Tibial artery (tissue), 4 donors: ENCODE measurements at regions not wholly inside any gene's neighbourhood (a gene's known extent, or its start where the extent isn't known, plus 50 kb on each side); places are given as distances from the start of the nearest gene placed in this dataset.
A peak's percentile ranks its signal among the peaks of the same experiment; 100 is the strongest.

Experiments
- DNase-seq, 2 donors: peaks; one replicate each; pipeline ENCODE4 v3.0.0-alpha.2; 2019
- H3K27ac ChIP-seq, 2 donors: fragments of 200-600 bp; sonication (generic) in 1 of 2; 1 replicate in 1 of 2; 2 replicates in 1 of 2; pipeline ENCODE4 v1.5.1; 2018 to 2019; ENCODE audit warnings: mild to moderate bottlenecking in 1 of 2
- H3K27me3 ChIP-seq, 2 donors: fragments of 200-600 bp; sonication (generic) in 1 of 2; one replicate each; pipeline versions ENCODE4 v1.5.1 to v1.6.0; 2016 to 2019
- H3K36me3 ChIP-seq, 3 donors: fragments of 200-600 bp; sonication (generic) in 2 of 3; one replicate each; pipeline ENCODE4 v1.5.1; 2016 to 2019; ENCODE audit warnings: mild to moderate bottlenecking in 2 of 3
- H3K4me1 ChIP-seq, 4 donors: fragments of 200-600 bp; sonication (generic) in 2 of 4; 1 replicate in 3 of 4; 2 replicates in 1 of 4; pipeline ENCODE4 v1.5.1; 2016 to 2019
- H3K4me3 ChIP-seq, 2 donors: fragments of 200-600 bp; sonication (generic) in 1 of 2; 1 replicate in 1 of 2; 2 replicates in 1 of 2; pipeline ENCODE4 v1.5.1; 2018 to 2019; ENCODE audit warnings: mild to moderate bottlenecking in 2 of 2
- H3K9me3 ChIP-seq, 3 donors: fragments of 200-600 bp; sonication (generic) in 1 of 3; one replicate each; pipeline ENCODE4 v1.5.1; 2016 to 2019
- intact Hi-C: fragments of 100-400 bp; cut with DNase I; formaldehyde crosslinking; loops from one replicate; pipeline ENCODE4 v1.15.0; 2023; ENCODE audit warnings: low total_unique reads
- TF ChIP-seq, protein P1 (sequence below), 2 experiments: fragments of 200-600 bp in 1 of 2; fragments of 450-650 bp in 1 of 2; IDR thresholded peaks; one replicate each; pipeline ENCODE4 v1.5.1; 2017 to 2019; ENCODE audit warnings: antibody characterized with exemption in 2 of 2, mild to moderate bottlenecking in 1 of 2, moderate library complexity in 1 of 2

- no peaks in the 10 kb centered on the region for H3K36me3 ChIP-seq
- no peaks in the 10 kb centered on the region for H3K9me3 ChIP-seq
- TF ChIP-seq, protein P1, sequence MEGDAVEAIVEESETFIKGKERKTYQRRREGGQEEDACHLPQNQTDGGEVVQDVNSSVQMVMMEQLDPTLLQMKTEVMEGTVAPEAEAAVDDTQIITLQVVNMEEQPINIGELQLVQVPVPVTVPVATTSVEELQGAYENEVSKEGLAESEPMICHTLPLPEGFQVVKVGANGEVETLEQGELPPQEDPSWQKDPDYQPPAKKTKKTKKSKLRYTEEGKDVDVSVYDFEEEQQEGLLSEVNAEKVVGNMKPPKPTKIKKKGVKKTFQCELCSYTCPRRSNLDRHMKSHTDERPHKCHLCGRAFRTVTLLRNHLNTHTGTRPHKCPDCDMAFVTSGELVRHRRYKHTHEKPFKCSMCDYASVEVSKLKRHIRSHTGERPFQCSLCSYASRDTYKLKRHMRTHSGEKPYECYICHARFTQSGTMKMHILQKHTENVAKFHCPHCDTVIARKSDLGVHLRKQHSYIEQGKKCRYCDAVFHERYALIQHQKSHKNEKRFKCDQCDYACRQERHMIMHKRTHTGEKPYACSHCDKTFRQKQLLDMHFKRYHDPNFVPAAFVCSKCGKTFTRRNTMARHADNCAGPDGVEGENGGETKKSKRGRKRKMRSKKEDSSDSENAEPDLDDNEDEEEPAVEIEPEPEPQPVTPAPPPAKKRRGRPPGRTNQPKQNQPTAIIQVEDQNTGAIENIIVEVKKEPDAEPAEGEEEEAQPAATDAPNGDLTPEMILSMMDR (IDR thresholded peaks at IDR 0.05) = no peak
- no peak overlapping the region for H3K4me3 ChIP-seq
- intact Hi-C loops = no loop called here
- no peaks in the 10 kb centered on the region for H3K27me3 ChIP-seq
- H3K4me1 ChIP-seq = peaks cover 0 to 9% (median 4%) of the 10 kb centered on the region in 4 donors
- H3K27ac ChIP-seq = no peak overlapping the region
- no peak for DNase-seq
Observed at GRCh38 chrX:68937581-68937980, 108.8 kb downstream of the EFNB1 start.

- H3K27ac ChIP-seq = no peak overlapping the region
- no peak overlapping the region for H3K4me3 ChIP-seq
- no peaks in the 10 kb centered on the region for H3K27me3 ChIP-seq
- intact Hi-C loops = no loop called here
- DNase-seq = no peak
- no peaks in the 10 kb centered on the region for H3K36me3 ChIP-seq
- H3K9me3 ChIP-seq = no peaks in the 10 kb centered on the region
- TF ChIP-seq, protein P1 (IDR thresholded peaks at IDR 0.05) = no peak
- H3K4me1 ChIP-seq = peaks cover 0 to 17% (median 6%) of the 10 kb centered on the region in 4 donors
Observed at GRCh38 chrX:68936608-68937007, 107.8 kb downstream of the EFNB1 start.

DNA sequence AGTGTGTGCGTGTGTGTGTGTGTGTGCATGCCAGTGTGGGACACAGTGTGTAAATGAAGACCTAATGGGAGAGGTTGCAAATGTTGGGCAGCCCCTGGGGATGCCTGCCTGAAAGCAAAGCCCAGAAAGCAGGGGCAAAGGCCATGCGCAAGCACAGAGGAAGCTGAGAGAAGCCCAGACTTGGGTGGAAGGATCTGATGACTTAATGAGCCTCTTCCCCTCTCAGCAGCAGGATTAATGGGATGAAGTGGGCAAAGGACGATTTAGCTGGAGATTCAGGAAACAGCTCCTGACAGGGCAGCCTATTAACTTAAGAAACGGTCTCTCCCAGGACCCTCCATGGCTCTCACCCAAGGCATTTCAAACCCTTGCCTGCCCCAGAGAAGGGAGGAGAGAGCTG, 107.3 kb downstream of the EFNB1 start:
- Histone ChIP-seq H3K27ac (no peak overlapping the region), H3K4me3 (no peak overlapping the region), H3K27me3 (no peaks in the 10 kb centered on the region), H3K4me1 (peaks cover 0 to 17% (median 6%) of the 10 kb centered on the region in 4 donors), H3K9me3 (no peaks in the 10 kb centered on the region), H3K36me3 (no peaks in the 10 kb centered on the region)
- intact Hi-C loops = no loop called here
- TF ChIP-seq, protein P1 (IDR thresholded peaks at IDR 0.05) = no peak
- no peak for DNase-seq

DNA sequence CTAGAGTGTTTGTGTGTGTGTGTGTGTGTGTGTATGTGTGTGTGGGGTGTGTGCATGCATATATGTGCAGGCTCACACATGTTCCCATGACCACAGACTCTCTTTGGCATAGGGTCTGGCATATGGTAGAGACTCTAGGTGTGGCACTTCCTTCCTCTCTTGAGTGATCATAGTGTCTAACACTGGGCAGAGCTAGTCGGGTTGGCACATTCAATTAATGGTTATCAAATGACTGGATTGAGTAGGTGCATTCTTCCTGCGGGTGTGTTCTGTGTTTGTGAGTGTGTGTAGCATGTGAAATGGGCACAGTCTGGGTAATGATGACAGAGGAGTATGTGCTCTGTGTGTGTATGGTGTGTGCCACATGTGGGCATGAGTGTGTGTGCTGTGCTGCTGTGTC, 106.5 kb downstream of the EFNB1 start:
- Histone ChIP-seq H3K36me3 (no peaks in the 10 kb centered on the region), H3K27ac (no peak overlapping the region), H3K4me3 (no peak overlapping the region), H3K9me3 (no peaks in the 10 kb centered on the region), H3K27me3 (no peaks in the 10 kb centered on the region), H3K4me1 (peaks cover 0 to 17% (median 6%) of the 10 kb centered on the region in 4 donors)
- DNase-seq = no peak
- intact Hi-C loops = no loop called here
- TF ChIP-seq, protein P1 (IDR thresholded peaks at IDR 0.05) = no peak

DNA sequence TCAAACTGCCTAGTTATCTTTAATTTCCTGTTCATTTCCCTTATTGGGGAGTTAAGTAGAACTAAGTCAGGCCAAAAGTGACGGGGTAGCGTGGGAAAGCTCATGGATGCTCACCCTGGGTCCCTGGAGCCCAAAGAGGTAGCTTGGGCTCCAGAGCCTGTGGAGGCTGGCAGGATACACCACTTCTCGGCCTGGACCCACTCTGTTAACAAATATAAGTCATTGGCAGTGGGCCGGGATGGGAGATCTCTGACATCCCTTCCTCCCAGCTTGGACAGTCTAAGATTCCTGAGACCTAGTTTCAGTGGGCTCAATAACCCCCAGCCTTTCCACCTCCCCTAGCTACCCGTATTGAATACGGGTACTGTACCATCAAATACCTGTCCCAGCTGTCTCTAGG, 106.1 kb downstream of the EFNB1 start:
- Histone ChIP-seq H3K27me3 (no peaks in the 10 kb centered on the region), H3K27ac (no peak overlapping the region), H3K9me3 (no peaks in the 10 kb centered on the region), H3K36me3 (no peaks in the 10 kb centered on the region), H3K4me1 (peaks cover 0 to 17% (median 6%) of the 10 kb centered on the region in 4 donors), H3K4me3 (no peak overlapping the region)
- no peak for DNase-seq
- intact Hi-C loops = no loop called here
- TF ChIP-seq, protein P1 (IDR thresholded peaks at IDR 0.05) = no peak

DNA sequence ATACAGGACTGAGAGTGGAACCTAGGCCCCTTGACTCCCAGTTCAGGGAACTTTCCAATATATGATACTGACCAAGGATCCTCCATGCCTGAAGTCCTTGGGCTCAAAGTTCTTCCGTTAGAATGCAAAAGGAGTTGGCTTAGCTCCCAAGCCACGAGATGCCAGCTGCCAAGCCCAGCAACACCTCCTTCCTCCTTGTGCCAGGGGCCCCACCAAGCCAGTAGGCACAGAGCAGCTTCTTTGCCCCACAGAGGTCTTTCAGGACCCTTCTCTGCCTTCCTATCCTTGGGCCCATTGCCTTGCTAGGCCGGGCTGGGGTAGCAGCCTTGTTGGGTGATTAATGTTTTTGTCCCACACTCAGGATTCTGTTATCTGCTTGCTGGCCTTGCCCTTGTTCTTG, 105.6 kb downstream of the EFNB1 start:
- TF ChIP-seq, protein P1 (IDR thresholded peaks at IDR 0.05) = no peak
- DNase-seq = peak in 1 of 2 donors; percentile 45
- H3K4me1 ChIP-seq = peaks cover 0 to 21% (median 6%) of the 10 kb centered on the region in 4 donors
- H3K27ac ChIP-seq = no peak overlapping the region
- H3K36me3 ChIP-seq = no peaks in the 10 kb centered on the region
- H3K4me3 ChIP-seq = no peak overlapping the region
- intact Hi-C loops = no loop called here
- H3K27me3 ChIP-seq = no peaks in the 10 kb centered on the region
- no peaks in the 10 kb centered on the region for H3K9me3 ChIP-seq
